ENCODE measurements at regions not wholly inside any gene's neighbourhood (a gene's known extent, or its start where the extent isn't known, plus 50 kb on each side); places are given as distances from the start of the nearest gene placed in this dataset.
A peak's percentile ranks its signal among the peaks of the same experiment; 100 is the strongest.

DNA sequence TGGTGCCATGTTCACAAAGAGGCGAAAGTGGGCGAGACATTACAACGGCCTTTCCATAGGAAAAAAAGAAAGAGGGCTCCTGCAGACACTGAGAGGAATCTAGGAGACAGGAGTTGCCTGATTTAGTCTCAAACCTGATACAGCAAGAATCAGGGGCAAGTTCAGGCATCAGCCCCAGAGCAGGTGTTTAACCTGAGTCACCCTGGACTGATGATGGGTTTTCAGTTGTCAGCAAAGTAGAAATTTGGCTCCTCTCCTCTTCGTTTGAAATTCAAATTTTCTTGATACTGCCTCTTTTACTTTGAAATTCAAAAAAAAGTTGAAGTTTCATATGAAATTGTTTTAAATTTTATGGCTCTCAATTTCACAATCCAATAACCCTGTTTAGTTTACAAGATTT lies 189.5 kb downstream of the ABCC12 start:
- H3K4me3 ChIP-seq (ENCODE audit: low read length), result no peak overlapping the region
- TF ChIP-seq, protein P1, sequence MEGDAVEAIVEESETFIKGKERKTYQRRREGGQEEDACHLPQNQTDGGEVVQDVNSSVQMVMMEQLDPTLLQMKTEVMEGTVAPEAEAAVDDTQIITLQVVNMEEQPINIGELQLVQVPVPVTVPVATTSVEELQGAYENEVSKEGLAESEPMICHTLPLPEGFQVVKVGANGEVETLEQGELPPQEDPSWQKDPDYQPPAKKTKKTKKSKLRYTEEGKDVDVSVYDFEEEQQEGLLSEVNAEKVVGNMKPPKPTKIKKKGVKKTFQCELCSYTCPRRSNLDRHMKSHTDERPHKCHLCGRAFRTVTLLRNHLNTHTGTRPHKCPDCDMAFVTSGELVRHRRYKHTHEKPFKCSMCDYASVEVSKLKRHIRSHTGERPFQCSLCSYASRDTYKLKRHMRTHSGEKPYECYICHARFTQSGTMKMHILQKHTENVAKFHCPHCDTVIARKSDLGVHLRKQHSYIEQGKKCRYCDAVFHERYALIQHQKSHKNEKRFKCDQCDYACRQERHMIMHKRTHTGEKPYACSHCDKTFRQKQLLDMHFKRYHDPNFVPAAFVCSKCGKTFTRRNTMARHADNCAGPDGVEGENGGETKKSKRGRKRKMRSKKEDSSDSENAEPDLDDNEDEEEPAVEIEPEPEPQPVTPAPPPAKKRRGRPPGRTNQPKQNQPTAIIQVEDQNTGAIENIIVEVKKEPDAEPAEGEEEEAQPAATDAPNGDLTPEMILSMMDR (conservative IDR thresholded peaks at IDR 0.05; ENCODE audit: low read depth, low read length), result no peak
- DNase-seq (ENCODE audit: low read depth), result no peak

DNA sequence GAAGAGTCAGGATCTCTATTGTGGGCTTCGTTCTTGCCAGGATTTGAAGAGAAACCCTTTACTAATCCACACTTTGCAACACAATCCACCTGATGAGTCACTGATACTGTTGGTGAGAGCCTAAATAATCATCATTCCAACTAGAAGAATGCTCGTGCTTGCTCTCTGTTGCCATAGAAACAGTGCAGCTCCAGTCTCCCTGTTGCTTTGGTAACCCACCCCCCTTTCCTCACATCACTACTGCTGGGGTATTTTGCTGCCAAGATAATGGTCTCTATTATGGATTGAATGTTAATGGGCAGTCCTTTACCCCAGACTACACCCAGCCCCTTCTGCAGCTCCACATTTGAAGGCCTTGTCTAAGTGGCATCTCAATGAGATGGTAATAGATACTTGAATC lies 190.4 kb downstream of the ABCC12 start:
- no peak overlapping the region for H3K4me3 ChIP-seq (ENCODE audit: low read length)
- TF ChIP-seq, protein P1 (conservative IDR thresholded peaks at IDR 0.05; ENCODE audit: low read depth, low read length), result no peak

DNA sequence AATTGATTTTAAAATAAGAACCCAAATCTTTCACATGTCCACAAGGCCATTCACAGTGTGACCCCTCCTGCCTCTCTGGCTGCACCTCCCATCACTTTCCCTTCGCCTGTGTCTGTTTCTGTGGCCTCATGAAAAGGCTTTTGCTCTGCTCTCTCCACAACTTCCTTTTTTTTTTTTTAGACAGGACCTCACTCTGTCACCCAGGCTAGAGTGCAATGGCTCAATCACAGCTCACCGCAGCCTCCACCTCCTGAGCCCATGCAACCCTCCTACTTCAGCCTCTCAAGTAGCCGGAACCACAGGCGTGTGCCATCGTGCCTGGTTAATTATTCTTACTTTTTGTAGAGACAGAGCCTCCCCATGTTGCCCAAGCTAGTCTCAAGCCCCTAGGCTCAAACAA lies 197.1 kb downstream of the ABCC12 start:
- TF ChIP-seq, protein P1 (conservative IDR thresholded peaks at IDR 0.05; ENCODE audit: low read depth, low read length), result no peak
- DNase-seq (ENCODE audit: low read depth), result no peak
- no peak overlapping the region for H3K4me3 ChIP-seq (ENCODE audit: low read length)

More for the DNA sequence above, 190.4 kb downstream of the ABCC12 start:
- peak; percentile 26 for DNase-seq (ENCODE audit: low read depth)

DNA sequence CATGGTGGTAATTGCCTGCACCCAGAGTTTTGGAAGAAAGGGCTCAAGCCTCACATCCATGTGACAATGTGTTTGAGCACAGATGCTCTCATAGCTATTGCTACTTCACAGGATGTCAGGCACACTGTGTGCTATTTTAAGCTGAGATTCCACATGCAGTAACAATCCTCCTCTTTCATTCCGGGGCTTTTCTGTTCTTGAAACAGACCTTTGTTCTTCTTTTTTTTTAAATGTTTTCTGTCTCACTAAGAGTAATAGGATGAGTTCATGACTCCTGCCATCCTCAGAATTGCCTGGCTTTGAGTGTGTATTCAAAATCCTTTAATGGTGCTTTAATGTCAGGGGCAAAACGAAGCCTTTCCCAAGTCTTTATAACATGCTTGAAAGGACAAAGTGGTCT lies 198.9 kb downstream of the ABCC12 start:
- H3K4me3 ChIP-seq (ENCODE audit: low read length), result no peak overlapping the region
- no peak for DNase-seq (ENCODE audit: low read depth)
- TF ChIP-seq, protein P1 (conservative IDR thresholded peaks at IDR 0.05; ENCODE audit: low read depth, low read length), result no peak

DNA sequence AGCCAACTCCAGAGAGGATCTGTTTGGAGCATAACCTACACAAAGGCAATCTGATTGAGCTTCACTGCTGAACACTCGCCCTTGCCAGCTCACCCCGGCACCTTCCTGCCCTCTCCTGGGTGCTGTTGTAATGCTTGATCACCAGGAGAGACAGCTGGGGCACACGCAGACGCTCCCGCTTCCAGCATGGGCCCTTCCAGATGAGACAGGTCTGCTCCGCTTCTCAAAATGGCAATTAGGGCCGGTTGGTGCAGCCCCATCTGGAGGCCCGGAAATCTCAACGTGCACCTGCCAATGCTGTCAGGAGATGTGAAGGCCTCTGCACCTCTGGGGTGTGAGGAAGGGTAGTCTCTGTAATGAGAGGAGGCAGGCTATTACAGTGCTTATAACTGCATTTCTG lies 206.1 kb downstream of the ABCC12 start:
- no peak overlapping the region for H3K4me3 ChIP-seq (ENCODE audit: low read length)
- DNase-seq (ENCODE audit: low read depth), result no peak
- TF ChIP-seq, protein P1 (conservative IDR thresholded peaks at IDR 0.05; ENCODE audit: low read depth, low read length), result no peak

DNA sequence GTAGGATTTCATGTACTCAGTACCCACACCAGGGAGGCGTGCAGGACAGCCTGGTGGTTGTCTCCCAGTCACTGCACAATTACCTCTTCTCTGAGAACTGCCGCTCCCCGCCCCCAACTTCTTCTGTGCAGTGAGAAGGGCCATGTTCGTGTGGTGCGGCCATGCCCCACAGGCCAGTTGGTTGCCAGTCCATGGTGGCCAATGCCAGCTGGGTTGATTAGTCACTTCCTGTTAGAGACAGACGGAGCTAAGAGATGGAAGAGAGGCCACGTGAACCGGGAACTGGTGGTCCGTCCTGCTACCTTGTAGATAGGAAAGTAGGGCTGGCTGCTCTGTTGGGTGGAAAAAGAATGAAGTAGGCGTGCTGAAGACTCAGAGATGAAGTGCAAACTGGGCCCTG lies 206.5 kb downstream of the ABCC12 start:
- DNase-seq (ENCODE audit: low read depth), result no peak
- TF ChIP-seq, protein P1 (conservative IDR thresholded peaks at IDR 0.05; ENCODE audit: low read depth, low read length), result no peak
- H3K4me3 ChIP-seq (ENCODE audit: low read length), result no peak overlapping the region

DNA sequence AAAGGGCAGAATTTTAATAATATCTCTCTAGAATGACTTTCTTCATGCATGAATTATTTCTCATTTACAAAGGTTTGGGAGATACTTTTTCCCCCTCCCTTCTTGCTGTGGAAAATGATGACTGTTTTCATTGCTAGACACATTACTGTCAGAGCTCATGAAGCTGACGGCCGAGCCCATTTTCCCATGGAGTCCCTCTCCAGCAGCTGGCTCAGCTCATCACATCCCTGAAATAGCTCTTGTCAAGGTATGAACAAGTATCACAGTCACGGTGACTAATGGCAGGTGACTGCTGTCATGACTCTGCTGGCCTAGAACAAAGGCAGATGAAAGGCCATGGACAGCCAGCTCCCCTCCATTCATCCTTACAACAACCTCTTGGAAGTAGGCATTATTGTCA lies 208.1 kb downstream of the ABCC12 start:
- H3K4me3 ChIP-seq (ENCODE audit: low read length), result no peak overlapping the region
- TF ChIP-seq, protein P1 (conservative IDR thresholded peaks at IDR 0.05; ENCODE audit: low read depth, low read length), result no peak
- DNase-seq (ENCODE audit: low read depth), result no peak
